SIG-M5 treated with dmso at 0.1 percent for 504 hours (cell line): ENCODE measurements at regions not wholly inside any gene's neighbourhood (a gene's known extent, or its start where the extent isn't known, plus 50 kb on each side); places are given as distances from the start of the nearest gene placed in this dataset.

Source experiments
- DNase-seq: peaks from one replicate; lab custom pipeline; 2025; ENCODE audit not compliant: unreplicated experiment; lab: John Stamatoyannopoulos, UW

GRCh38 chr4:14284578-14284977, 657.1 kb upstream of the BOD1L1 start:
- no peak for DNase-seq

GRCh38 chr4:14289708-14290107, 662.2 kb upstream of the BOD1L1 start:
- DNase-seq = no peak

GRCh38 chr4:14293582-14293981, 666.1 kb upstream of the BOD1L1 start:
- no peak for DNase-seq

- no peak for DNase-seq
Observed at GRCh38 chr4:14294611-14295010, 667.1 kb upstream of the BOD1L1 start.

- no peak for DNase-seq
Observed at GRCh38 chr4:14299166-14299565, 671.6 kb upstream of the BOD1L1 start.

- DNase-seq = no peak
Observed at GRCh38 chr4:14302021-14302420, 674.5 kb upstream of the BOD1L1 start.

GRCh38 chr4:14303856-14304255, 676.3 kb upstream of the BOD1L1 start:
- no peak for DNase-seq

DNA sequence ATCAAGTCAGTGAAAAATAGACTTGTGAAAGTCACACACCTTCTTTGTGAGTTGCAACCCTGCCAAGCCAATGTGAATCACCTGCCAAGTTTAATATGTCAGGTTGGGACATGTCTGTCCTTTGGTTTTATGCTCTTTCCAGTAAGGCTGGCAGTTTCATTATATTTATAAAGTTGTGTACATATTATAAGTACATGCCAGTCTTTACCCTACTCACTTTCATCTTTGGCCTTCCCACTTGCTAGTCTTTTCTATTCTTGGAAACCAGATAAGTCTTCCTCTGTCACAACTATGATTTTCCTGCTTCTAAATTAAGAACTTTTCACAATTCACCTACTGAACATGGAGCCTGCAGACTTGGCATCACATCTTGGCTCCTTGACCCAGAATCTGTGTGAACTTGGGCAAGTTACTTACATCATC, 680.7 kb upstream of the BOD1L1 start:
- no peak for DNase-seq

DNA sequence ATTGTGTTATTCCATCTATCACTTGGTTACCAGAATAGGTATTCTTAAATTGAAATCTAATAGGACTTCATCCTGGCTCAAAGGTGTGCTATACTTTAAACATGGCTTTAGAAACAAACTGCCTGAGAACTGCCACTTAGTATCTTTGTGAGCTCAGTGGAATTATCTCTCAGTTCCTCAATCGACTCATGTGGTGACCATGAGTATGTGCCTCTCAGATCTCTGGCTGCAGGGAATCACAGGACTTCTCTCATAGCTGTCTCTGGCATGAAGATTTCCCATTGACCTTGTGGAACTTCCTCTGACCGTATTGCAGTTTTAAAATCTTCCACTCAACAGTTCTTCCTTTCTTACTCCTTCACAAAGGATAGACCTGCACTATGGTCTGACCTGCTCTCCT, 681.9 kb upstream of the BOD1L1 start:
- no peak for DNase-seq

GRCh38 chr4:14313757-14314156, 686.2 kb upstream of the BOD1L1 start:
- no peak for DNase-seq

DNA sequence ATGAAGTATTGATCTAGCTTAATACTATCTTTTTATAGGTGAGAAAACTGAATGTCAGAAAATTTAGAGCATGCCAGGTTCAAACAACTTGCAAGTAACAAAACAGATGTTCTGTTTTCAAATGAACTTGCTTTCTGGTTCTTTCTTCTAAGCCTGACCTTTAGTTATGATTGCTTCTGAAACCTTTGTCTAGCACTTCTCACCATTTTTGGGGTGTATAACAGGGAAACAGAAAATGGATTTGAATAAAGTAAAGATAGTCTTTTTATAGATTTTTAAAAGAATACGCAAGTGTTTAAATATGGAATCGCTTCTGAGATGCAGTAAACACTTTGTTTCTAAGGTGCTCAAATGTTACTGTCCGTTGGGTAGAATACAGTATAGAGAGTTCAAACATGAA, 687.2 kb upstream of the CPEB2 start:
- no peak for DNase-seq

DNA sequence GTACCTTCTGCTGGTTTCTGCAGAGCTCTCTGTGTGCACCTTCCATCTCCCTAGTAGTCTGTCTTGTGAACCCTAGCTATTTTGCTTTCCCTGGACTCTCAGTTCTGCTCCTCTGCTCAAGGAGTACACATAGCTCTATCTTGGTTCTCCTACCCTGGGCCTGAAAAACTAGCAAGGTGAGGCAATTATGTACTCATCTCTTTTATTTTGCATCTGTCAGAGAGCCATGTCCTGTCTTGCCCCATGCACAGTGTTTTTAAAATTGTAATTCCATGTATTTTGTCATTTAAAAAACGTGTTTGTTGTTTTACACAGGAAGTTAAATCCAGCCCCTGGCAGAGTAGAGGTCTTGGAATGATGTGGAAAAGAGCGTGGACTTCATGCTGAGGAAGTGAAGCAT, 684.9 kb upstream of the CPEB2 start:
- no peak for DNase-seq

DNA sequence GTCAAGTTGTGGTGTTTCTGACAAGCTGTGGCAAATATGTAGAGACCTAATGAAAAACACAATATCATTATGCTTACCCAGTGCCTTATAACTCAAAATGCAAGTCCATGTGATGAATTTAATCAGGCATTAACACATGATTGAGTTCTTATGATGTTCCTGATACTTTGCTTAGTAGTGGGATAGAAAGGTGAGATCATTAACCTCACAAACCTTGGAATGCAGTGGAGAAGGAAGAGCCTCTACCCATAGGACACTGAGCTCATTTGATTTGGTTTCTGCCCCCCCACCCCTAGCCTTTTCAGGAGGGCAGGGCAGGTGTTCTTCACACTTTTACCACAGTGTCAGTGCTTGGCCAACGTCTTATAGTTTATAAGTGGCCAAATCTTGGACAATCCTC, 683.6 kb upstream of the CPEB2 start:
- no peak for DNase-seq

GRCh38 chr4:14321723-14322122, 680.6 kb upstream of the CPEB2 start:
- no peak for DNase-seq

- no peak for DNase-seq
Observed at GRCh38 chr4:14323191-14323590, 679.1 kb upstream of the CPEB2 start.

GRCh38 chr4:14329228-14329627, 673.1 kb upstream of the CPEB2 start:
- DNase-seq = no peak

DNA sequence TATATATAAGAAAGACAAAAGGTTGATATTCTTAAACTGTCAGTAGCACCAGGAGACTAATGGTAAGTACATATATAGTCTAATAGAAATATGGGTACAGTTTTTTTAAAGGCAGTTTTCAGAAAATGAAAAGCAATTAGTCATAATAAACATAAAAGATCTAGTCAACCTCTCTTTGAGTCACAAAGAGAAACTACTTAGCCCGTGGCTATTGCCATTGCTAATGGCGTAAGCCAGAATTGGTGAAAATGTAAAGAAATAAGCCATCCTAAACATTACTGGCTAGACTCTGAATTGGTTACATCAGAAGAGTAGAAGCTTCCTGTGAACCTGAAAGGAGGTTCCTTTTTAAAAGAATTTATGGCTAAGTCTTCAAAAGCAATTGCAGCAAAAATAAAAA, 668.7 kb upstream of the CPEB2 start:
- DNase-seq = no peak

DNA sequence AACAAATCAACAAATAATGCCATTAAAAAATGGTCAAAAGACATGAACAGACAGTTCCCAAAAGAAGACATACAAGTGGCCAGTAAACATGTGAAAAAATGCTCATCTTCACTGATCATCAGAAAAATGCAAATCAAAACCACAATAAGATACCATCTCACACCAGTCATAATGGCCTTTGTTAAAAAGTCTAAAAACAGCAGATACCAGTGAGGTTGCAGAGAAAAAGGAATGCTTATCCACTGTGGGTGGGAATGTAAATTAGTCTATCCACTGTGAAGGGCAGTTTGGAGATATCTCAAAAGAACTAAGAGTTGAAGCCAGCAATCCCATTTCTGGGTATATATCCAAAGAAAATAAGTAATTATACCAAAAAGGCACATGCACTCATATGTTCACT, 668.1 kb upstream of the CPEB2 start:
- DNase-seq = no peak

GRCh38 chr4:14335872-14336271, 666.4 kb upstream of the CPEB2 start:
- no peak for DNase-seq

DNA sequence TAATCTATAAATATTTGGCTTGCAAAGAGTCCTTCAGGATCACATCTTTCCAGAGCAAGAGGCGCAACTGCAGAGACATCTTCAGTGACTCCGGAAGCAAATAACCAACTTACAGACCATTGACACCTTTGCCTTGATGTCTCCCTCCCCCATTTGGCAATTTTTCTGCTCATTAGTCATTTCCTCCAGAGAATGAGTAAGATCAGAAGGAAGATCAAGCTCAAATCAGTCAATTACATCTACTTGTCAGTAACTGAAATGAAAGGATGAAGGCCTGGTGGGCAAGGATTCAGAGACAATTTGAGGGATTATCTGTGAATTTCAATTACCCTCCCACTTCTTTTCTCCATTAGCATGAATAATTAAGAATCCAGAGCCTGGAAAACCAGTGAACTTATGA, 665.6 kb upstream of the CPEB2 start:
- no peak for DNase-seq

DNA sequence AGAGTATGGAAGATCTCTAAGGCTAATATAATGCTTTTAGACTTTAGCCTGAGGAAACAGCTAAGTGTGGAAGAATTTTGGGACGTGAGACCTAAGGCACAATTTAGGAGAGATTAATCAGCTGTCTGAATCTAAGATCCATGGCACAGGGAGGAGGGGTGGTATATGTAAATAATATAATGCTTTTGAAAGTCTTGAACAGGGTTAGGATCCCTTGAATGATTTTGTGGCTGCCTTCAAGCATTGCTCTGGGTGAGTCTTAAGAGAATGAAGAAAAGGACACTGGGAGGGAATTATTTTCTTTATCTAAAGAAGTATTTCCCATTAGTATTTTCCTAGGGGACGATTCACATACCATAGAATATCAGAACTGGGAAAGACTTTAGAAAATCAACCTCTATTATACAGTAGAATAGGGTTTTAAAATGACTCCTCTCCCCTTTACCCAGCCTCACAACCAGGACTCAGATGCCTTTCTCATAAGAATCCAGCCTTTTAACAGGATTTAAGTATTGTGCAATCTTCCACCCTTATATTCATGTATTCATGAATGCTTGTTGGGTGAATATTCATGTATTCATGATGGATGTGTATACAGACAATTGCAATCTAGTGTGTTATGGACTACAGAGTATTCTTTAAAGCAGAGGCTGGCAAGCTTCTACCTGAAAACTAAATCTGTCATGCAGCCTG, 664.2 kb upstream of the CPEB2 start:
- no peak for DNase-seq

DNA sequence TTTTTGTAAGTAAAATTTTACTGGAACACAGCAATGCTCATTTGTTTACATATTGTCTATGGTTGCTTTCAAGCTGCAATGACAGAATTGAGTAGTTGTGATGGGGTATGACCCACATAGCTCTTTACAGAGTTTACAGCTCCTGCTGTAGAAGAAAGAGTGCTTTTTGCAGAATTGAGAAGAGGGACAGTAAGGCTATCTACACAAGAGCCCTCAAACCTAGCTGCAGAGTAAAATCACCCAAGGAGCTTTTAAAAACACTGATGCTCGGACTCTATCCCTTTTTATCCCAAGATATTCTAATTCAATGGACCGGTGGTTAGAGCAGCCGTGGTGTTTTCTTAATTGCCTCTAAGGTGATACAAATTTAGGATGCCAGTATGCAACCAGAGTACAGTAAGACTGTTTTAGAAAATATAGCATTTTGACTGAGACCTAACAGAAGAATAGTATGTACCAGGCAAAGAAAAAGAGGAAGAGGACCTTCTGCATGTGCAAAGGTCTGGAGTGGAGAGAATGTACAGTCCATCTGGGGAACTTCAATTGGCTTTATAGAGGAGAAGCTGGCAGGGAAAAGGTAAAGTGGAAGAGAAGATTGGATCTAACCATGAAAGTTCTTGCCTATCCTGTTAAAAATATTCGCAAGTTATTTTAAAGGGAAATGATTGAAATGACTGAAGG, 663.6 kb upstream of the CPEB2 start:
- no peak for DNase-seq

- DNase-seq = no peak
Observed at GRCh38 chr4:14339715-14340114, 662.6 kb upstream of the CPEB2 start.
